HCT116 (cell line): ENCODE measurements at regions not wholly inside any gene's neighbourhood (a gene's known extent, or its start where the extent isn't known, plus 50 kb on each side); places are given as distances from the start of the nearest gene placed in this dataset.

ENCODE experiments used
- ATAC-seq: fragments of 200-7000 bp; cut with Tn5 transposase; 2 replicates; pipeline ENCODE4 v1.9.1; 2020; ENCODE audit warnings: mild to moderate bottlenecking, moderate library complexity
- BruUV-seq: library from RNA; stranded (reverse); fragments of 400-500 nt; replicated peaks from 2 replicates; lab custom pipeline; 2021; lab: Mats Ljungman, UMichigan
- CTCF ChIA-PET: fragments of 300-600 bp; sonication (Branson Sonifier 250); formaldehyde crosslinking; loops from one replicate; lab custom pipeline; 2021; ENCODE audit warnings: antibody characterized with exemption; lab: Charles Lee
- POLR2A ChIA-PET: fragments of 300-600, 350-600 bp; sonication (Branson Sonifier 250); formaldehyde crosslinking; loops from one replicate; lab custom pipeline; 2021; ENCODE audit warnings: antibody characterized with exemption; lab: Charles Lee
- RAD21 ChIA-PET, 2 experiments: fragments of 300-600 bp; sonication (Branson Sonifier 250); formaldehyde crosslinking; loops; one replicate each; lab custom pipeline; 2023; ENCODE audit warnings: low total read pairs in 2 of 2; ENCODE audit not compliant: uncharacterized antibody in 2 of 2, unreplicated experiment in 2 of 2, low non-redundant PET in 1 of 2; lab: Charles Lee
- DNase-seq: peaks from one replicate; pipeline ENCODE4 v3.0.0-alpha.2; 2010; ENCODE audit warnings: low read depth, low spot score
- H2AFZ ChIP-seq: fragments of 200-600 bp; shearing (Covaris generic), sonication (generic); 2 replicates; pipeline ENCODE4 v1.6.1; 2017; ENCODE audit warnings: low read depth, mixed run types, mixed read lengths, antibody characterized with exemption, low read length; ENCODE audit not compliant: poor library complexity, severe bottlenecking
- H3K27ac ChIP-seq: 2 replicates; pipeline ENCODE4 v1.5.1; 2012; ENCODE audit warnings: low read depth, low read length
- H3K27me3 ChIP-seq: fragments of 200-600 bp; sonication (generic); 2 replicates; pipeline ENCODE4 v1.6.1; 2016; ENCODE audit warnings: mixed run types, low read length, mixed read lengths; ENCODE audit not compliant: insufficient read depth
- H3K36me3 ChIP-seq, 2 experiments: fragments of 200-500 bp in 1 of 2; fragments of 200-600 bp in 1 of 2; sonication (Bioruptor generic) in 1 of 2; sonication (generic) in 1 of 2; 2 replicates each; pipeline versions ENCODE4 v1.5.1 to v1.6.1; 2014 to 2016; ENCODE audit warnings: low read length in 2 of 2, inconsistent platforms in 1 of 2, mixed read lengths in 1 of 2, mixed run types in 1 of 2; ENCODE audit not compliant: insufficient read depth in 2 of 2, control insufficient read depth in 1 of 2
- H3K4me1 ChIP-seq, 2 experiments: fragments of 200-600 bp in 1 of 2; sonication (generic) in 1 of 2; 2 replicates each; pipeline versions ENCODE4 v1.5.1 to v1.6.1; 2012 to 2017; ENCODE audit warnings: low read length in 2 of 2, inconsistent platforms in 1 of 2, mild to moderate bottlenecking in 1 of 2, mixed read lengths in 1 of 2, mixed run types in 1 of 2, moderate library complexity in 1 of 2; ENCODE audit not compliant: insufficient read depth in 2 of 2, control insufficient read depth in 1 of 2
- H3K4me2 ChIP-seq: fragments of 200-600 bp; sonication (generic); 2 replicates; pipeline ENCODE4 v1.6.1; 2017; ENCODE audit warnings: mixed run types, low read length, mixed read lengths
- H3K4me3 ChIP-seq, 2 experiments: fragments of 200-600 bp in 1 of 2; sonication (generic) in 1 of 2; replicated peaks in 1 of 2; 2 replicates each; pipeline ENCODE4 v1.5.1; 2011 to 2016; ENCODE audit warnings: low read length in 2 of 2, control low read depth in 1 of 2, low read depth in 1 of 2, mild to moderate bottlenecking in 1 of 2, mixed read lengths in 1 of 2, mixed run types in 1 of 2
- H3K79me2 ChIP-seq: fragments of 200-600 bp; sonication (generic); 2 replicates; pipeline ENCODE4 v1.6.1; 2017; ENCODE audit warnings: mild to moderate bottlenecking, mixed run types, low read length, moderate library complexity, mixed read lengths; ENCODE audit not compliant: insufficient read depth
- H3K9ac ChIP-seq: fragments of 200-600 bp; sonication (generic); 2 replicates; pipeline ENCODE4 v1.6.1; 2016; ENCODE audit warnings: low read length, mixed read lengths
- H3K9me2 ChIP-seq: fragments of 200-600 bp; sonication (generic), shearing (Covaris generic); 2 replicates; pipeline ENCODE4 v1.6.1; 2017; ENCODE audit warnings: mixed run types, mild to moderate bottlenecking, moderate library complexity; ENCODE audit not compliant: insufficient read depth
- H3K9me3 ChIP-seq, 2 experiments: fragments of 200-500 bp in 1 of 2; fragments of 200-600 bp in 1 of 2; sonication (Bioruptor generic) in 1 of 2; sonication (generic) in 1 of 2; 2 replicates each; pipeline ENCODE4 v1.6.1; 2014 to 2017; ENCODE audit warnings: low read length in 2 of 2, mixed read lengths in 2 of 2, inconsistent platforms in 1 of 2, low read depth in 1 of 2, mild to moderate bottlenecking in 1 of 2, mixed run types in 1 of 2, moderate library complexity in 1 of 2; ENCODE audit not compliant: control insufficient read depth in 1 of 2, insufficient read depth in 1 of 2
- H4K20me1 ChIP-seq: fragments of 200-600 bp; sonication (generic), shearing (Covaris generic); 2 replicates; pipeline ENCODE4 v1.6.1; 2017; ENCODE audit warnings: mixed run types, mild to moderate bottlenecking, moderate library complexity; ENCODE audit not compliant: insufficient read depth
- CBX3 ChIP-seq: IDR thresholded peaks from 2 replicates; pipeline ENCODE4 v1.6.1; 2012; ENCODE audit warnings: low read depth
- CTCF ChIP-seq, 3 experiments: fragments of 200-600 bp in 1 of 3; sonication (generic) in 1 of 3; IDR thresholded peaks in 2 of 3; conservative IDR thresholded peaks in 1 of 3; 2 replicates each; pipeline ENCODE4 v1.5.1; 2012 to 2017; ENCODE audit warnings: low read depth in 2 of 3, low read length in 2 of 3, antibody characterized with exemption in 1 of 3, borderline replicate concordance in 1 of 3, control low read depth in 1 of 3, mild to moderate bottlenecking in 1 of 3, mixed read lengths in 1 of 3, mixed run types in 1 of 3, moderate library complexity in 1 of 3; ENCODE audit not compliant: insufficient read depth in 1 of 3
- FOSL1 ChIP-seq: IDR thresholded peaks from 2 replicates; pipeline ENCODE4 v1.6.1; 2012; ENCODE audit warnings: low read depth
- RAD21 ChIP-seq: IDR thresholded peaks from 2 replicates; pipeline ENCODE4 v1.6.1; 2012; ENCODE audit warnings: low read depth, mild to moderate bottlenecking
- REST ChIP-seq: IDR thresholded peaks from 2 replicates; pipeline ENCODE4 v1.6.1; 2012; ENCODE audit warnings: low read depth
- SP1 ChIP-seq: IDR thresholded peaks from 2 replicates; pipeline ENCODE4 v1.6.1; 2012; ENCODE audit warnings: low read depth
- ZBTB33 ChIP-seq: IDR thresholded peaks from 2 replicates; pipeline ENCODE4 v1.6.1; 2011; ENCODE audit warnings: mild to moderate bottlenecking, low read length, moderate library complexity; ENCODE audit not compliant: insufficient replicate concordance; ENCODE audit errors: extremely low read depth
- intact Hi-C: fragments of 100-400 bp; cut with micrococcal nuclease; formaldehyde crosslinking; loops from 2 replicates; pipeline ENCODE4 v1.10.0; 2022

GRCh38 chr10:111316722-111317212 is 239.9 kb downstream of the ADRA2A start:
- BruUV-seq = no TSS peak

More at GRCh38 chr10:111316722-111317212, 239.9 kb downstream of the ADRA2A start:
- H2AFZ ChIP-seq = no peak overlapping the region
- H3K27ac ChIP-seq = no peak overlapping the region
- H3K4me1 ChIP-seq = no peaks in the 10 kb centered on the region
- intact Hi-C loops = no loop called here
- H3K36me3 ChIP-seq = no peaks in the 10 kb centered on the region
- POLR2A ChIA-PET = no interaction called here
- H3K79me2 ChIP-seq = no peaks in the 10 kb centered on the region
- H3K27me3 ChIP-seq = peaks cover 32% of the 10 kb centered on the region
- no peaks in the 10 kb centered on the region for H3K9me3 ChIP-seq
- CTCF ChIA-PET = no interaction called here
- no peaks in the 10 kb centered on the region for H4K20me1 ChIP-seq
- H3K4me2 ChIP-seq = no peak overlapping the region
- H3K9ac ChIP-seq = no peak overlapping the region
- RAD21 ChIA-PET = no interaction called here
- no peak for DNase-seq
- H3K4me3 ChIP-seq = no peak overlapping the region
- TF ChIP-seq ZBTB33 (no peak), RAD21 (no peak), CBX3 (no peak), SP1 (no peak), REST (no peak), FOSL1 (no peak), CTCF (IDR thresholded peaks at IDR 0.05 in 2 of 3, conservative IDR thresholded peaks at IDR 0.05 in 1 of 3; ENCODE audit: borderline replicate concordance in 1 of 3, insufficient read depth in 1 of 3, low read depth in 2 of 3, low read length in 2 of 3) (no peak)
- ATAC-seq = no peak
- H3K9me2 ChIP-seq = no peaks in the 10 kb centered on the region
